ENCODE measurements at regions not wholly inside any gene's neighbourhood (a gene's known extent, or its start where the extent isn't known, plus 50 kb on each side); places are given as distances from the start of the nearest gene placed in this dataset.
"Not testable (repeated sequence)": the region's sequence is repeated elsewhere in the genome, so short reads cannot be mapped to it uniquely, and the experiment has no call there.

- no peak for TF ChIP-seq ZFX (IDR thresholded peaks at IDR 0.05)
- TF ChIP-seq CTCF (conservative IDR thresholded peaks at IDR 0.05): no peak
- H3K27ac ChIP-seq: no peak overlapping the region
Measured at GRCh38 chr7:66558201-66558641, 70.5 kb upstream of the KCTD7 start.

GRCh38 chr7:66558660-66559465 is 69.8 kb upstream of the KCTD7 start:
- TF ChIP-seq ZFX (IDR thresholded peaks at IDR 0.05): no peak
- TF ChIP-seq CTCF (conservative IDR thresholded peaks at IDR 0.05): no peak
- H3K27ac ChIP-seq: no peak overlapping the region

- no peak overlapping the region for H3K27ac ChIP-seq
- TF ChIP-seq ZFX (IDR thresholded peaks at IDR 0.05) (no peak), CTCF (conservative IDR thresholded peaks at IDR 0.05) (no peak)
Measured at GRCh38 chr7:66564045-66564444, 64.6 kb upstream of the KCTD7 start.

GRCh38 chr7:66570179-66570578 is 58.5 kb upstream of the KCTD7 start:
- H3K27ac ChIP-seq: not testable (repeated sequence)

- TF ChIP-seq ZFX (IDR thresholded peaks at IDR 0.05) (no peak), CTCF (conservative IDR thresholded peaks at IDR 0.05) (no peak)
- no peak overlapping the region for H3K27ac ChIP-seq
Measured at GRCh38 chr7:66571568-66571967, 57.1 kb upstream of the KCTD7 start.

GRCh38 chr7:66573782-66574495 is 54.7 kb upstream of the KCTD7 start:
- H3K27ac ChIP-seq: not testable (repeated sequence)

GRCh38 chr7:66574768-66575167 is 53.9 kb upstream of the KCTD7 start:
- not testable (repeated sequence) for H3K27ac ChIP-seq

- no peak for TF ChIP-seq CTCF (conservative IDR thresholded peaks at IDR 0.05)
- H3K27ac ChIP-seq: no peak overlapping the region
Measured at GRCh38 chr7:66575398-66575797, 53.3 kb upstream of the KCTD7 start.

- TF ChIP-seq ZFX (IDR thresholded peaks at IDR 0.05) (no peak), CTCF (conservative IDR thresholded peaks at IDR 0.05) (no peak)
- no peak overlapping the region for H3K27ac ChIP-seq
Measured at GRCh38 chr7:66576646-66577045, 52.0 kb upstream of the KCTD7 start.

Data from C4-2B (cell line).